NCI-H2227 (cell line): ENCODE measurements at regions not wholly inside any gene's neighbourhood (a gene's known extent, or its start where the extent isn't known, plus 50 kb on each side); places are given as distances from the start of the nearest gene placed in this dataset.
A peak's percentile ranks its signal among the peaks of the same experiment; 100 is the strongest.

Experiments used
- DNase-seq: peaks from one replicate; lab custom pipeline; 2025; ENCODE audit not compliant: unreplicated experiment; lab: John Stamatoyannopoulos, UW

DNA sequence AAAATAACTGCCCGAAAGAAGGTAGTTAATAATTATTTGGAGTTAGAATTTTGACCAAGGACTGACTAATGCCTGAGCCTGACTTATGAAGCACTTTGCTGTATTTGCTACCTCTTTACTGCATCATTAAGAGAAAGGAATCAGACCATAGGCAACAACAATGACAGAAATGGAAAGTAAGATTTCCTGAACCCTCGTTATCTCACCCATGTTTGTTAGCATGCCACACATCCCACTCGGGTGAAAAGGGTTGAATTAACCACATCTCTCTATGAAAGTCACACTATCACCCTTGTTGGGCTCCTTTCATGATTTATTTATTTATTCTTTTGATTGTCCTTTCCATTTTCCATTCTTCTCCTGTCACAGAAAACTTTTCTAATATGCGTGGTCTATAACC, 59.6 kb downstream of the OLIG3 start:
- DNase-seq, result no peak

DNA sequence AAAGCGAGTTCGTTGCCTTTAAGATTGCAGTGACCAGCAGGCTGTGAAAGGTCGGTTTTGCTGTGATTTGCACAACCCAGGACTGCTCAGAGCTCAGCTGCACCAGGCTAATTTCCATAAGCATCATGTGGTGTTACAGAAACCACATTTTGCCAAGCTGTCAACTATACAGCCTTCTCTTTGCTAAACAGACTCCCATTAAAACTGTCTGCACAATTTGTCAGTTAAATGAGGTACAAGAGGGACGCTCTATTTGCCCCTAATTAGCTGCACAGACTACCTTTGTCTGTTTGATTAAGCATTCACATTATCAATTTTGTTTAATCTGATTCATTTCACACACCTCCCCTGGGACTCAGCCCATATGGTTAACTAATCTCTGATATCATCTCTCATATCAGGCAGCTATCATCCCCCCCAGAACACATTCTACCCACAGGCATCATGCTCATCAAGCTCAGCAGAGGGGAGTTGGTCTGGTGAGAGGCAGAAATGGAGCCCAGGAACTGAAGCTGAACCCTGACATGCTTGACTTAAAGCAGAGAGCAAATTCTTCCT, 62.1 kb downstream of the OLIG3 start:
- no peak for DNase-seq

GRCh38 chr6:137430954-137431353, 63.2 kb downstream of the OLIG3 start:
- DNase-seq, result no peak

- DNase-seq, result no peak
These were observed 66.4 kb downstream of the OLIG3 start for GRCh38 chr6:137427656-137428290.

- no peak for DNase-seq
These were observed 68.0 kb downstream of the OLIG3 start for GRCh38 chr6:137426007-137426689.

- no peak for DNase-seq
These were observed 69.9 kb downstream of the OLIG3 start for GRCh38 chr6:137424251-137424650.

DNA sequence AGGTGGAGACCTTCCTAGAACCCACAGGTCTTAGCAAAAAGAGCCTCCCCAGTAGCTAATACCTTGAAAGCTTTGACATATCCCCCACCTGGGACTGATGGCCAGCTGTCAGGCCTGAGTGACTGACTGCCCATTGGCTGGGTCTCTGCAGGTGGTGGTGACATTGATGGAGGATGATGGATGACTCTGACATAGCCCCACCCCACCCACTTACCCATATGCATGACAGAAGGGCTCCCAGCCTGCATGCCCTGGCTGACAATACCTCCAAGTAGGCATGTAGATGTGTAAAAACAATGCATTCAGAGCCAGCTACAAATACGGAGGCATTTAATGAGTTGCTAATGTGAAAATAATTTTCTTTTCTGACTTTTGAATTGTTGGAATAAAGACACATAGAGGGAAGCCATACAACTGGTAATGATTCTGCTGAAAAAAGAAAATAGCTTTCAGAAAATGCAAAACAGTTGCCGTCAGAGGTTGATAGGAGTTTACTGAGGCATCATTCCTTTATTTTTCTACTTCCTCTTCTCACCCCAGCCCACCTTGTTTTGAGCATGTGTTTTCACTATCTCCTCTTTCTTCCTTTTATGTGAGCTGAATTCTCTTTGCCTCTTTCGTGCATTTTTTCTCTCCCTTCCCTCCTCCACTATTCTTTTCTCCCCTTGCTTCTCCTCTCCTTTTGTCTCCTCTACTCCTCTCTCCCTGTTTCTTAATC, 70.6 kb downstream of the OLIG3 start:
- DNase-seq, result no peak

DNA sequence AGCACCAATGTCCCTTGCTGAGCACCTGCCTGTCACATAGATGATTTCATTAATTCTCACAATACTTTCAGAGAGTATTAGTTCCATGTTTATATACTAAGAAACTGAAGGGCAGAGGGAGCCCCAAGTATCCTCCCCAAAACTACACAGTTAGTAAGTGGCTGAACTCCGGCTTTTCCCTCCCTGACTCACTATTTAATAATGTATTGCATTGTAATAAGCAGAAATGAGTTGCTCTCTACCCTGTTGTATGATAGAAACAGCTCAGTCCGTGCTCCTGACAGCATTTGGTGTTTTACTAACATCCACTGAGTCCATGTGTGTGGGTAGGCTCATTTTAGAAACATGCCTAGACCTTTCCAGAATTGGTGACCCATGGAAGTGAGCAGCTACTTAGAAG, 76.8 kb downstream of the OLIG3 start:
- no peak for DNase-seq

- no peak for DNase-seq
These were observed 77.7 kb downstream of the OLIG3 start for GRCh38 chr6:137416376-137417109.

GRCh38 chr6:137415834-137416190, 78.4 kb downstream of the OLIG3 start:
- no peak for DNase-seq

- peak; percentile 11 for DNase-seq
These were observed 78.9 kb downstream of the OLIG3 start for GRCh38 chr6:137415127-137415833.

GRCh38 chr6:137414599-137414998, 79.6 kb downstream of the OLIG3 start:
- no peak for DNase-seq

DNA sequence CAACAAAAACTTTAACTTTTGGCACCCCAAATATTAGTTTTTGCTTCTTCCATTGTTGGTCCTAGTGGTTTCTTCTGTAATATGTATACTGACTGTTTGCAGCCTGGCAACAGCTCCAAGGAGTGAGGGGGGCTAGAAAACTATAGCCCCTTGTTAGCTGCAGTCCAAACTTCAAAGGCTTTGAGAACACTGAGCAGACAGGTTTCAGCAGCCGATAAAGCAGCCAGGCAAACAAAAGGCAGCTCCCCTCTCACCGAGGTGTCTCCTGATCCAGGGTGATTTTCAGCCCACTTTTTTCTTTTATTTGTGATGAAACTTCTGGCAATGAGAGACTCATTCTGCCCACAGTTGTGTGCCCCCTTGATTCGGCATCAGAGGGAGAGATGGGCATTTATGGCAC, 80.7 kb downstream of the OLIG3 start:
- DNase-seq, result no peak

DNA sequence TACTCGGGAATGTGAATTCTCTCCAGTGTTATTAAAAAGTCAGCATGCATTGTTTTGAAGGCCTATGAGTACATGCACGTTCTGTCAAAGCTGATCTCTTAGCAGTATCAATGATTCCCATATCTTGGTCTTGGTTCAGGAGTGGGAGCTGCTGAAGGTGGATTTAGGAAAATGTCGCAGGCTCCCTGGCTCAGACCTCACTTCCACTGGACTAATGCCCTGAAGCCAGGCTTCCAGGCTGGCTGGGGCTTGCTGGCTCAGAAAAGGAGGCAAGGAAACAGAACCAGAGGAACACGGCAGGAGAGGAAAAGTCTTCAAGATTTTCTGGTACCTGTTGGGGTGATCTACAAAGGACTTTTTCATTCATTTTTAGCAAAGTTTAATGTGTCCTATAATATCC, 81.6 kb downstream of the OLIG3 start:
- no peak for DNase-seq

DNA sequence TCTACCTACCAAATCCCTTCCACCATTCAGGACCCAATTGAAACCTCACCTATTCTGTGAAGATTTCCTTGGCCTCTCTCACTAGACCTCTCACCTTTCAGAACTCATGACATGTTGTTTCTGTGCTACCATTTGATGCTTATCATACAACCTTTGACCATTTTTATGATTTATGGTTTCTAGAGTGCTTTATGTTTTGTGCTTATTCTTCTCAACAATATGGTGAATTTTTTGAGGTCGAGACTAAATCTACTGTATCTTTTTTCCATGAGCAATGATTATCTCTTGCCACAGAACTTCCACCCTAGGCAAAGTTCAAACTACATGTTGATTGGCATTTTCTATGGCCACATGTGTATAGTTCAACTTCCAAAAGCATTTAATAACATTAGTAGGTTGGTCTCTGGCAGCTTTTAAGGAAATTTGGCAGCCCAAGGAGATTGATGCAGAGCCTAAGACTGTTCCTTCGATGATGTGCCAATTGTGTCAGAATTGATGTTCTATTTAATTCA, 84.9 kb downstream of the OLIG3 start:
- no peak for DNase-seq

DNA sequence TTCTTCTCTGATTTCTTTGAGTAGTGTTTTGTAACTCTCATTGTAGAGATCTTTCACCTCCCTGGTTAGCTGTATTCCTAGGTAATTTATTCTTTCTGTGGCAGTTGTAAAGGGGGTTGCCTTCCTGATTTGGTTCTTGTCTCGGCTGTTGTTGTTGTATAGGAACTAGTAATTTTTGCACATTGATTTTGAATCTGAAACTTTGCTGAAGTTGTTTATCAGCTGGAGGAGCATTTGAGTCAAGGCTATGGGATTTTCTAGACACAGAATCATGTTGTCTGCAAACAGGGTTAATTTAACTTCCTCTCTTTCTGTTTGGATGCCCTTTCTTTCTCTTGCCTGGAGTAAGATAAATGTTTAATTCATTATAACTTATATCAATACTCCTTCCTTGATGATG, 86.4 kb downstream of the OLIG3 start:
- DNase-seq, result no peak

- no peak for DNase-seq
These were observed 88.4 kb downstream of the OLIG3 start for GRCh38 chr6:137405806-137406205.

- no peak for DNase-seq
These were observed 90.3 kb downstream of the OLIG3 start for GRCh38 chr6:137403855-137404254.

DNA sequence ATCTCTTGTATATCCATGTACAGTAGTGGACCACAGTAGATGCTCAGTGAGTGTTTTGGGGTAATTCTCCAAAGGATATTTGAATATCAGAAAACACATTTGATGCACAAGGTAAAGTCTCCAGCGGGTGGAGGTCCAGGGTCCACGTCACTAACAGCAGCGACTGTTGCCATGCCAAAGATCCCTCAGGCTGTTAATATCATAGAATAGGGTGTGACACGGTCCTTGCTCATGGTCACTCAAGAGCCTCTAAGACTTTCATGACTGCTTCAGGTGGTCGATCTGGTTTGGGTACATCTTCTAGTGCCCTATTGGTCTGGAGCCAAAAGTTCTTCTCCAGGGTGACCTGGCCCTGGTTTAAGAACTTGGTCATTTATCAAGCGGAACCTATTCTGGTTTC, 90.8 kb downstream of the OLIG3 start:
- DNase-seq, result no peak

DNA sequence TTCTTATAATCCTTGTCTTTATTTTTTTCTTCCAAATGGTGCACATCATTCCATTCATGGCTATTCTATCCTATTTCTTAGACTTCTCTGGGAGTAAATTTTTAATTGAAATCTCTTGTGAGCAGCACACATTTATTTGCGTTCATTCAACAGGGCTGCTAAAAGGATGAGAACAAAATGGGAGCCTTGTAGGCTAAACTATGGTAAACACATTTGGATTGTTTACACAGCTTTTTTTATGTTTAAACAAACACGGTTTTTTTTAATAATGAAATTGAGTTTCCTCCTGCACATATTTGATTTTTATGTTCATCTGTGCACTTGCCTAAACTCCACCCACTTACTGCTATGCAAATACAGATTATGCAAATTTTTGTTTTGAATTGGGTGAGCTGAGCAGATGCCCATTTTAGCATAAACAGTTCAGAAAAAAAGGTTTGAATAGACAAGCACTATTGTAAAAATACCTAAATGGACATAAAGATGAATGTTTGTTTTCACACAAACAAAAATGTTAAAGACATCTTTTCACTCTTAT, 92.0 kb downstream of the OLIG3 start:
- DNase-seq, result no peak
